ENCODE measurements at regions not wholly inside any gene's neighbourhood (a gene's known extent, or its start where the extent isn't known, plus 50 kb on each side); places are given as distances from the start of the nearest gene placed in this dataset.

DNA sequence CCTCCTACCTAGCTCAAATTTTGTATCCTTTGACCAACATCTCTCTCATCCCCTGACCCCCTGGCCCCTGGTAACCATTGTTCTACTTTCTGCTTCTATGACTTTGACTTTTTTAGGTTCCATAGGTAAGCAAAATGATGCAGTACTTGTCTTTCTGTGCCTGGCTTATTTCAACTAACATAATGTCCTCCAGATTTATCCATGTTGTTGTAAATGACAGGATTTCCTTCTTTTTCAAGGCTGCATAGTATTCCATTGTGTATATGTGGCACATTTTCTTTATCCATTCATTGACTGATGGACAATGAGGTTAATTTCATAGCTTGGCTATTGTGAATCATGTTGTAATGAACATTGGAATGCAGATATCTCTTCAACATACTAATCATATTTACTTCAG, 170.1 kb downstream of the DPY19L2 start:
- POLR2A ChIA-PET: no interaction called here
- no peak overlapping the region for H3K27ac Mint-ChIP-seq
- CTCF ChIA-PET: no interaction called here
- DNase-seq (ENCODE audit: low spot score) (no peak), ATAC-seq (no peak)
- H3K4me3 Mint-ChIP-seq: no peak overlapping the region
- peaks cover 10% of the 10 kb centered on the region for H3K9me3 Mint-ChIP-seq
- no peaks in the 10 kb centered on the region for H3K36me3 Mint-ChIP-seq
- no peak for TF ChIP-seq NFE2L1 (CRISPR knock-in tag; IDR thresholded peaks at IDR 0.05)
- no peak for TF ChIP-seq MXD4 (CRISPR knock-in tag; IDR thresholded peaks at IDR 0.05; ENCODE audit: borderline replicate concordance)
- no peak for TF ChIP-seq TP53 (CRISPR knock-in tag; IDR thresholded peaks at IDR 0.05)
- TF ChIP-seq, protein P1, sequence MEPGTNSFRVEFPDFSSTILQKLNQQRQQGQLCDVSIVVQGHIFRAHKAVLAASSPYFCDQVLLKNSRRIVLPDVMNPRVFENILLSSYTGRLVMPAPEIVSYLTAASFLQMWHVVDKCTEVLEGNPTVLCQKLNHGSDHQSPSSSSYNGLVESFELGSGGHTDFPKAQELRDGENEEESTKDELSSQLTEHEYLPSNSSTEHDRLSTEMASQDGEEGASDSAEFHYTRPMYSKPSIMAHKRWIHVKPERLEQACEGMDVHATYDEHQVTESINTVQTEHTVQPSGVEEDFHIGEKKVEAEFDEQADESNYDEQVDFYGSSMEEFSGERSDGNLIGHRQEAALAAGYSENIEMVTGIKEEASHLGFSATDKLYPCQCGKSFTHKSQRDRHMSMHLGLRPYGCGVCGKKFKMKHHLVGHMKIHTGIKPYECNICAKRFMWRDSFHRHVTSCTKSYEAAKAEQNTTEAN (CRISPR knock-in tag; IDR thresholded peaks at IDR 0.05): no peak
- TF ChIP-seq NR3C1 (CRISPR knock-in tag; conservative IDR thresholded peaks at IDR 0.05; ENCODE audit: low read depth): no peak
- TF ChIP-seq, protein P2, sequence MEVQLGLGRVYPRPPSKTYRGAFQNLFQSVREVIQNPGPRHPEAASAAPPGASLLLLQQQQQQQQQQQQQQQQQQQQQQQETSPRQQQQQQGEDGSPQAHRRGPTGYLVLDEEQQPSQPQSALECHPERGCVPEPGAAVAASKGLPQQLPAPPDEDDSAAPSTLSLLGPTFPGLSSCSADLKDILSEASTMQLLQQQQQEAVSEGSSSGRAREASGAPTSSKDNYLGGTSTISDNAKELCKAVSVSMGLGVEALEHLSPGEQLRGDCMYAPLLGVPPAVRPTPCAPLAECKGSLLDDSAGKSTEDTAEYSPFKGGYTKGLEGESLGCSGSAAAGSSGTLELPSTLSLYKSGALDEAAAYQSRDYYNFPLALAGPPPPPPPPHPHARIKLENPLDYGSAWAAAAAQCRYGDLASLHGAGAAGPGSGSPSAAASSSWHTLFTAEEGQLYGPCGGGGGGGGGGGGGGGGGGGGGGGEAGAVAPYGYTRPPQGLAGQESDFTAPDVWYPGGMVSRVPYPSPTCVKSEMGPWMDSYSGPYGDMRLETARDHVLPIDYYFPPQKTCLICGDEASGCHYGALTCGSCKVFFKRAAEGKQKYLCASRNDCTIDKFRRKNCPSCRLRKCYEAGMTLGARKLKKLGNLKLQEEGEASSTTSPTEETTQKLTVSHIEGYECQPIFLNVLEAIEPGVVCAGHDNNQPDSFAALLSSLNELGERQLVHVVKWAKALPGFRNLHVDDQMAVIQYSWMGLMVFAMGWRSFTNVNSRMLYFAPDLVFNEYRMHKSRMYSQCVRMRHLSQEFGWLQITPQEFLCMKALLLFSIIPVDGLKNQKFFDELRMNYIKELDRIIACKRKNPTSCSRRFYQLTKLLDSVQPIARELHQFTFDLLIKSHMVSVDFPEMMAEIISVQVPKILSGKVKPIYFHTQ (CRISPR knock-in tag; IDR thresholded peaks at IDR 0.05): no peak
- no peak for TF ChIP-seq ZNF396 (CRISPR knock-in tag; IDR thresholded peaks at IDR 0.05; ENCODE audit: borderline replicate concordance)
- no peak for TF ChIP-seq ZNF317 (CRISPR knock-in tag; IDR thresholded peaks at IDR 0.05; ENCODE audit: borderline replicate concordance, low read depth)
- no peak for TF ChIP-seq NR1H2 (CRISPR knock-in tag; IDR thresholded peaks at IDR 0.05)
- TF ChIP-seq EMX1 (CRISPR knock-in tag; IDR thresholded peaks at IDR 0.05): no peak
- TF ChIP-seq FOXJ3 (CRISPR knock-in tag; IDR thresholded peaks at IDR 0.05; ENCODE audit: borderline replicate concordance): no peak
- TF ChIP-seq, protein P3, sequence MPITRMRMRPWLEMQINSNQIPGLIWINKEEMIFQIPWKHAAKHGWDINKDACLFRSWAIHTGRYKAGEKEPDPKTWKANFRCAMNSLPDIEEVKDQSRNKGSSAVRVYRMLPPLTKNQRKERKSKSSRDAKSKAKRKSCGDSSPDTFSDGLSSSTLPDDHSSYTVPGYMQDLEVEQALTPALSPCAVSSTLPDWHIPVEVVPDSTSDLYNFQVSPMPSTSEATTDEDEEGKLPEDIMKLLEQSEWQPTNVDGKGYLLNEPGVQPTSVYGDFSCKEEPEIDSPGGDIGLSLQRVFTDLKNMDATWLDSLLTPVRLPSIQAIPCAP (CRISPR knock-in tag; IDR thresholded peaks at IDR 0.05): no peak
- TF ChIP-seq, protein P4, sequence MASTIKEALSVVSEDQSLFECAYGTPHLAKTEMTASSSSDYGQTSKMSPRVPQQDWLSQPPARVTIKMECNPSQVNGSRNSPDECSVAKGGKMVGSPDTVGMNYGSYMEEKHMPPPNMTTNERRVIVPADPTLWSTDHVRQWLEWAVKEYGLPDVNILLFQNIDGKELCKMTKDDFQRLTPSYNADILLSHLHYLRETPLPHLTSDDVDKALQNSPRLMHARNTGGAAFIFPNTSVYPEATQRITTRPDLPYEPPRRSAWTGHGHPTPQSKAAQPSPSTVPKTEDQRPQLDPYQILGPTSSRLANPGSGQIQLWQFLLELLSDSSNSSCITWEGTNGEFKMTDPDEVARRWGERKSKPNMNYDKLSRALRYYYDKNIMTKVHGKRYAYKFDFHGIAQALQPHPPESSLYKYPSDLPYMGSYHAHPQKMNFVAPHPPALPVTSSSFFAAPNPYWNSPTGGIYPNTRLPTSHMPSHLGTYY (CRISPR knock-in tag; IDR thresholded peaks at IDR 0.05): no peak
- no peak for TF ChIP-seq ELF4 (CRISPR knock-in tag; IDR thresholded peaks at IDR 0.05; ENCODE audit: low read depth)
- TF ChIP-seq, protein P5, sequence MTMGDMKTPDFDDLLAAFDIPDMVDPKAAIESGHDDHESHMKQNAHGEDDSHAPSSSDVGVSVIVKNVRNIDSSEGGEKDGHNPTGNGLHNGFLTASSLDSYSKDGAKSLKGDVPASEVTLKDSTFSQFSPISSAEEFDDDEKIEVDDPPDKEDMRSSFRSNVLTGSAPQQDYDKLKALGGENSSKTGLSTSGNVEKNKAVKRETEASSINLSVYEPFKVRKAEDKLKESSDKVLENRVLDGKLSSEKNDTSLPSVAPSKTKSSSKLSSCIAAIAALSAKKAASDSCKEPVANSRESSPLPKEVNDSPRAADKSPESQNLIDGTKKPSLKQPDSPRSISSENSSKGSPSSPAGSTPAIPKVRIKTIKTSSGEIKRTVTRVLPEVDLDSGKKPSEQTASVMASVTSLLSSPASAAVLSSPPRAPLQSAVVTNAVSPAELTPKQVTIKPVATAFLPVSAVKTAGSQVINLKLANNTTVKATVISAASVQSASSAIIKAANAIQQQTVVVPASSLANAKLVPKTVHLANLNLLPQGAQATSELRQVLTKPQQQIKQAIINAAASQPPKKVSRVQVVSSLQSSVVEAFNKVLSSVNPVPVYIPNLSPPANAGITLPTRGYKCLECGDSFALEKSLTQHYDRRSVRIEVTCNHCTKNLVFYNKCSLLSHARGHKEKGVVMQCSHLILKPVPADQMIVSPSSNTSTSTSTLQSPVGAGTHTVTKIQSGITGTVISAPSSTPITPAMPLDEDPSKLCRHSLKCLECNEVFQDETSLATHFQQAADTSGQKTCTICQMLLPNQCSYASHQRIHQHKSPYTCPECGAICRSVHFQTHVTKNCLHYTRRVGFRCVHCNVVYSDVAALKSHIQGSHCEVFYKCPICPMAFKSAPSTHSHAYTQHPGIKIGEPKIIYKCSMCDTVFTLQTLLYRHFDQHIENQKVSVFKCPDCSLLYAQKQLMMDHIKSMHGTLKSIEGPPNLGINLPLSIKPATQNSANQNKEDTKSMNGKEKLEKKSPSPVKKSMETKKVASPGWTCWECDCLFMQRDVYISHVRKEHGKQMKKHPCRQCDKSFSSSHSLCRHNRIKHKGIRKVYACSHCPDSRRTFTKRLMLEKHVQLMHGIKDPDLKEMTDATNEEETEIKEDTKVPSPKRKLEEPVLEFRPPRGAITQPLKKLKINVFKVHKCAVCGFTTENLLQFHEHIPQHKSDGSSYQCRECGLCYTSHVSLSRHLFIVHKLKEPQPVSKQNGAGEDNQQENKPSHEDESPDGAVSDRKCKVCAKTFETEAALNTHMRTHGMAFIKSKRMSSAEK (CRISPR knock-in tag; IDR thresholded peaks at IDR 0.05; ENCODE audit: borderline replicate concordance): no peak
- no peak for TF ChIP-seq ESRRA (CRISPR knock-in tag; IDR thresholded peaks at IDR 0.05; ENCODE audit: borderline replicate concordance)
- no peak for TF ChIP-seq GABPB1 (CRISPR knock-in tag; IDR thresholded peaks at IDR 0.05)
- TF ChIP-seq SMAD3 (CRISPR knock-in tag; IDR thresholded peaks at IDR 0.05; ENCODE audit: borderline replicate concordance): no peak
- TF ChIP-seq OVOL2 (CRISPR knock-in tag; IDR thresholded peaks at IDR 0.05; ENCODE audit: borderline replicate concordance): no peak
- TF ChIP-seq, protein P6, sequence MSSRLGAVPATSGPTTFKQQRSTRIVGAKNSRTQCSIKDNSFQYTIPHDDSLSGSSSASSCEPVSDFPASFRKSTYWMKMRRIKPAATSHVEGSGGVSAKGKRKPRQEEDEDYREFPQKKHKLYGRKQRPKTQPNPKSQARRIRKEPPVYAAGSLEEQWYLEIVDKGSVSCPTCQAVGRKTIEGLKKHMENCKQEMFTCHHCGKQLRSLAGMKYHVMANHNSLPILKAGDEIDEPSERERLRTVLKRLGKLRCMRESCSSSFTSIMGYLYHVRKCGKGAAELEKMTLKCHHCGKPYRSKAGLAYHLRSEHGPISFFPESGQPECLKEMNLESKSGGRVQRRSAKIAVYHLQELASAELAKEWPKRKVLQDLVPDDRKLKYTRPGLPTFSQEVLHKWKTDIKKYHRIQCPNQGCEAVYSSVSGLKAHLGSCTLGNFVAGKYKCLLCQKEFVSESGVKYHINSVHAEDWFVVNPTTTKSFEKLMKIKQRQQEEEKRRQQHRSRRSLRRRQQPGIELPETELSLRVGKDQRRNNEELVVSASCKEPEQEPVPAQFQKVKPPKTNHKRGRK (CRISPR knock-in tag; IDR thresholded peaks at IDR 0.05; ENCODE audit: borderline replicate concordance): no peak
- no peaks in the 10 kb centered on the region for H3K4me1 Mint-ChIP-seq
- H3K27me3 Mint-ChIP-seq (ENCODE audit: low read depth): no peaks in the 10 kb centered on the region

All from WTC11 (cell line).